ENCODE measurements at regions not wholly inside any gene's neighbourhood (a gene's known extent, or its start where the extent isn't known, plus 50 kb on each side); places are given as distances from the start of the nearest gene placed in this dataset.
"Not testable (repeated sequence)": the region's sequence is repeated elsewhere in the genome, so short reads cannot be mapped to it uniquely, and the experiment has no call there.

- Histone ChIP-seq H3K27ac (no peak overlapping the region), H3K9me3 (ENCODE audit: control insufficient read depth, low read length) (no peaks in the 10 kb centered on the region), H3K4me2 (ENCODE audit: low read length) (no peak overlapping the region), H3K79me2 (no peaks in the 10 kb centered on the region), H3K9ac (no peak overlapping the region), H3K27me3 (ENCODE audit: control insufficient read depth, insufficient read depth, low read length) (no peaks in the 10 kb centered on the region), H3K4me3 (ENCODE audit: low read depth, low read length) (no peak overlapping the region), H3K4me1 (no peaks in the 10 kb centered on the region), H2AFZ (no peak overlapping the region), H3K36me3 (ENCODE audit: control insufficient read depth, insufficient read depth, low read length) (no peaks in the 10 kb centered on the region)
- TF ChIP-seq, protein P1, sequence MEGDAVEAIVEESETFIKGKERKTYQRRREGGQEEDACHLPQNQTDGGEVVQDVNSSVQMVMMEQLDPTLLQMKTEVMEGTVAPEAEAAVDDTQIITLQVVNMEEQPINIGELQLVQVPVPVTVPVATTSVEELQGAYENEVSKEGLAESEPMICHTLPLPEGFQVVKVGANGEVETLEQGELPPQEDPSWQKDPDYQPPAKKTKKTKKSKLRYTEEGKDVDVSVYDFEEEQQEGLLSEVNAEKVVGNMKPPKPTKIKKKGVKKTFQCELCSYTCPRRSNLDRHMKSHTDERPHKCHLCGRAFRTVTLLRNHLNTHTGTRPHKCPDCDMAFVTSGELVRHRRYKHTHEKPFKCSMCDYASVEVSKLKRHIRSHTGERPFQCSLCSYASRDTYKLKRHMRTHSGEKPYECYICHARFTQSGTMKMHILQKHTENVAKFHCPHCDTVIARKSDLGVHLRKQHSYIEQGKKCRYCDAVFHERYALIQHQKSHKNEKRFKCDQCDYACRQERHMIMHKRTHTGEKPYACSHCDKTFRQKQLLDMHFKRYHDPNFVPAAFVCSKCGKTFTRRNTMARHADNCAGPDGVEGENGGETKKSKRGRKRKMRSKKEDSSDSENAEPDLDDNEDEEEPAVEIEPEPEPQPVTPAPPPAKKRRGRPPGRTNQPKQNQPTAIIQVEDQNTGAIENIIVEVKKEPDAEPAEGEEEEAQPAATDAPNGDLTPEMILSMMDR (IDR thresholded peaks at IDR 0.05): no peak
Observed at GRCh38 chr2:138271467-138271866, 230.1 kb upstream of the SPOPL start.

DNA sequence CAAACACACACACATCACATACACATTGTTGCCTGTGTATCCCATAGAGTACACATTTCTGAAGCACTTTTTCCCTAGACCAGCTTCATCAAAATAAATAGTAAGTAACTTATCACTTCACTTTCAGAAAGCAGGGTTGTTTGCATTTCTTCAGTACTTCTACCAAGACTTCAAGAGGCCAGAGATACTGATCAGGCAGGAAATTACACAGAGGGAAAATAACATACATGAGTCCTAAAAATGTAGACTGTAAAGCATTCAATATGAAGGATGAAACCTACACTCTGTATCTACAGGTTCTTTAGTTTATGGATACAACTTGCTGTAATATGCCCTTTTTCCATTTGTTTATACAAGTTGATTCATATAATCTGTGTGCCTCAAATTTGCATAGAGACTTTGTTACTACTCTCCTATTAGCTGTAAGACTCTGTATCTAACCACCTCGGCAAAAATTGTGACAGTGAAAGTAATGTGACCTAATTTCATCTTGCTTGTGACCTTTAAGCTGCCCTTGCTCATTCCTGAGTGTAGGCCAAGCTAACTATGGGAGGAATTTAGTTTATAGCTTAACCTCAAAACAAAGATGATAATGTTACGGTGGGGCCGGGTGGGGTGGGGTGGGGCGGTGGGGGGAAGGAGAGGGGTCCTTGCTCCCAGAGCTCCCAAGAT, 228.9 kb upstream of the SPOPL start:
- no peak overlapping the region for H3K27ac ChIP-seq
- H3K9ac ChIP-seq: no peak overlapping the region
- H2AFZ ChIP-seq: no peak overlapping the region
- no peak overlapping the region for H3K4me2 ChIP-seq (ENCODE audit: low read length)
- H3K27me3 ChIP-seq (ENCODE audit: control insufficient read depth, insufficient read depth, low read length): no peaks in the 10 kb centered on the region
- H3K9me3 ChIP-seq (ENCODE audit: control insufficient read depth, low read length): no peaks in the 10 kb centered on the region
- H3K4me3 ChIP-seq (ENCODE audit: low read depth, low read length): no peak overlapping the region
- no peaks in the 10 kb centered on the region for H3K79me2 ChIP-seq
- TF ChIP-seq, protein P1 (IDR thresholded peaks at IDR 0.05): no peak
- H3K36me3 ChIP-seq (ENCODE audit: control insufficient read depth, insufficient read depth, low read length): no peaks in the 10 kb centered on the region
- no peaks in the 10 kb centered on the region for H3K4me1 ChIP-seq

- H3K36me3 ChIP-seq (ENCODE audit: control insufficient read depth, insufficient read depth, low read length); H3K27me3 ChIP-seq (ENCODE audit: control insufficient read depth, insufficient read depth, low read length); H3K27ac ChIP-seq: not testable (repeated sequence)
Observed at GRCh38 chr2:138273280-138273679, 228.3 kb upstream of the SPOPL start.

GRCh38 chr2:138274421-138275291, 226.9 kb upstream of the SPOPL start:
- no peak overlapping the region for H3K4me2 ChIP-seq (ENCODE audit: low read length)
- H3K9ac ChIP-seq: no peak overlapping the region
- no peak overlapping the region for H2AFZ ChIP-seq
- no peaks in the 10 kb centered on the region for H3K27me3 ChIP-seq (ENCODE audit: control insufficient read depth, insufficient read depth, low read length)
- H3K27ac ChIP-seq: no peak overlapping the region
- H3K79me2 ChIP-seq: no peaks in the 10 kb centered on the region
- H3K36me3 ChIP-seq (ENCODE audit: control insufficient read depth, insufficient read depth, low read length): no peaks in the 10 kb centered on the region
- H3K4me3 ChIP-seq (ENCODE audit: low read depth, low read length): no peak overlapping the region
- no peaks in the 10 kb centered on the region for H3K4me1 ChIP-seq
- no peaks in the 10 kb centered on the region for H3K9me3 ChIP-seq (ENCODE audit: control insufficient read depth, low read length)
- TF ChIP-seq, protein P1 (IDR thresholded peaks at IDR 0.05): no peak

More at GRCh38 chr2:138273280-138273679, 228.3 kb upstream of the SPOPL start:
- not testable (repeated sequence) for H3K4me1 ChIP-seq; H3K4me3 ChIP-seq (ENCODE audit: low read depth, low read length); H2AFZ ChIP-seq; H3K4me2 ChIP-seq (ENCODE audit: low read length); H3K79me2 ChIP-seq; H3K9ac ChIP-seq; H3K9me3 ChIP-seq (ENCODE audit: control insufficient read depth, low read length)

GRCh38 chr2:138275292-138275690, 226.3 kb upstream of the SPOPL start:
- Histone ChIP-seq H3K27me3 (ENCODE audit: control insufficient read depth, insufficient read depth, low read length) (no peaks in the 10 kb centered on the region), H3K4me3 (ENCODE audit: low read depth, low read length) (no peak overlapping the region), H3K36me3 (ENCODE audit: control insufficient read depth, insufficient read depth, low read length) (no peaks in the 10 kb centered on the region), H3K4me1 (no peaks in the 10 kb centered on the region), H3K4me2 (ENCODE audit: low read length) (no peak overlapping the region), H3K9me3 (ENCODE audit: control insufficient read depth, low read length) (no peaks in the 10 kb centered on the region), H3K27ac (no peak overlapping the region), H2AFZ (no peak overlapping the region), H3K79me2 (no peaks in the 10 kb centered on the region), H3K9ac (no peak overlapping the region)
- TF ChIP-seq, protein P1 (IDR thresholded peaks at IDR 0.05): no peak

Data from parathyroid adenoma (tissue), 2 donors.